Sigmoid colon (tissue), 6 donors: ENCODE measurements at regions not wholly inside any gene's neighbourhood (a gene's known extent, or its start where the extent isn't known, plus 50 kb on each side); places are given as distances from the start of the nearest gene placed in this dataset.

ENCODE experiments used
- DNase-seq: peaks from one replicate; pipeline ENCODE4 v3.0.0-alpha.2; 2019
- H3K27ac ChIP-seq, 4 donors: fragments of 200-600 bp; sonication (generic); one replicate each; pipeline ENCODE4 v1.5.1; 2016 to 2019; ENCODE audit warnings: mild to moderate bottlenecking in 1 of 4
- H3K27me3 ChIP-seq, 3 donors: fragments of 200-600 bp; sonication (generic); one replicate each; pipeline ENCODE4 v1.5.1; 2019; ENCODE audit warnings: mild to moderate bottlenecking in 1 of 3
- H3K36me3 ChIP-seq, 4 donors: fragments of 200-600 bp; sonication (generic); one replicate each; pipeline ENCODE4 v1.5.1; 2016 to 2019
- H3K4me1 ChIP-seq, 4 donors: fragments of 200-600 bp; sonication (generic); one replicate each; pipeline ENCODE4 v1.5.1; 2017 to 2019
- H3K4me3 ChIP-seq, 4 donors: fragments of 200-600 bp; sonication (generic); one replicate each; pipeline ENCODE4 v1.5.1; 2017 to 2019; ENCODE audit warnings: mild to moderate bottlenecking in 2 of 4, moderate library complexity in 1 of 4
- H3K9me3 ChIP-seq, 4 donors: fragments of 200-600 bp in 3 of 4; sonication (generic) in 3 of 4; one replicate each; pipeline versions ENCODE4 v1.5.1 to v1.6.1; 2013 to 2019
- EP300 ChIP-seq, 4 donors: sonication (generic); formaldehyde crosslinking; IDR thresholded peaks; one replicate each; pipeline ENCODE4 v1.6.1; 2017; ENCODE audit warnings: antibody characterized with exemption in 4 of 4
- POLR2A ChIP-seq, 2 donors: fragments of 450-650 bp; IDR thresholded peaks; one replicate each; pipeline ENCODE4 v1.6.1; 2016; ENCODE audit warnings: antibody characterized with exemption in 2 of 2, mild to moderate bottlenecking in 2 of 2, moderate library complexity in 2 of 2
- POLR2AphosphoS5 ChIP-seq, 4 donors: sonication (generic); formaldehyde crosslinking; IDR thresholded peaks; one replicate each; pipeline ENCODE4 v1.6.1; 2017; ENCODE audit warnings: antibody characterized with exemption in 4 of 4
- WGBS, 2 donors: extraction: QIAGEN DNeasy Blood & Tissue Kit; methylation state at CpG; one replicate each; pipeline ENCODE4 v1.1.7; 2013; 5-methylcytosine and 5-hydroxymethylcytosine counted together
- intact Hi-C: fragments of 100-400 bp; cut with DNase I; formaldehyde crosslinking; loops from one replicate; pipeline ENCODE4 v1.15.1; 2023
- TF ChIP-seq, protein P1 (sequence below), 4 experiments: fragments of 450-650 bp in 3 of 4; fragments of 200-600 bp in 1 of 4; IDR thresholded peaks; one replicate each; pipeline ENCODE4 v1.5.1; 2016 to 2019; ENCODE audit warnings: antibody characterized with exemption in 4 of 4, mild to moderate bottlenecking in 3 of 4, moderate library complexity in 2 of 4
- donor health status: healthy with polysubstance abuse.
- donor health status: healthy.

DNA sequence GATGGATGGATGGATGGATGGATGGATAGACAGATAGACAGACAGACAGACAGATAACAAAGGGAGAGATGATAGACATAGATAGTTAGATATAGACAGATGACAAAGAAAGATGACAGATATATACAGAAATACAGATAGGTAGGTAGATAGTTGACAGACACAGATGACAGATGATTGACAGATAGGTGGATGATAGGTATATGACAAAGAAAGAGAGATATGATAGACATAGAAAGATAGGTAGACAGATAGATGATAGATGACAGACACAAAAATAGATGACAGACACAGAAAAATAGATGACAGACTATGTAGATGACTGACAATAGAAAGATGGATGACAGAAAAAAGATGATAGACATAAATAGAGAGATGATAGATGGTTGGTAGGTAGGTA lies 200.0 kb upstream of the TAS2R1 start:
- no peak overlapping the region for H3K4me3 ChIP-seq
- TF ChIP-seq EP300 (IDR thresholded peaks at IDR 0.05) (no peak), POLR2A (IDR thresholded peaks at IDR 0.05) (no peak), POLR2AphosphoS5 (IDR thresholded peaks at IDR 0.05) (no peak)
- TF ChIP-seq, protein P1, sequence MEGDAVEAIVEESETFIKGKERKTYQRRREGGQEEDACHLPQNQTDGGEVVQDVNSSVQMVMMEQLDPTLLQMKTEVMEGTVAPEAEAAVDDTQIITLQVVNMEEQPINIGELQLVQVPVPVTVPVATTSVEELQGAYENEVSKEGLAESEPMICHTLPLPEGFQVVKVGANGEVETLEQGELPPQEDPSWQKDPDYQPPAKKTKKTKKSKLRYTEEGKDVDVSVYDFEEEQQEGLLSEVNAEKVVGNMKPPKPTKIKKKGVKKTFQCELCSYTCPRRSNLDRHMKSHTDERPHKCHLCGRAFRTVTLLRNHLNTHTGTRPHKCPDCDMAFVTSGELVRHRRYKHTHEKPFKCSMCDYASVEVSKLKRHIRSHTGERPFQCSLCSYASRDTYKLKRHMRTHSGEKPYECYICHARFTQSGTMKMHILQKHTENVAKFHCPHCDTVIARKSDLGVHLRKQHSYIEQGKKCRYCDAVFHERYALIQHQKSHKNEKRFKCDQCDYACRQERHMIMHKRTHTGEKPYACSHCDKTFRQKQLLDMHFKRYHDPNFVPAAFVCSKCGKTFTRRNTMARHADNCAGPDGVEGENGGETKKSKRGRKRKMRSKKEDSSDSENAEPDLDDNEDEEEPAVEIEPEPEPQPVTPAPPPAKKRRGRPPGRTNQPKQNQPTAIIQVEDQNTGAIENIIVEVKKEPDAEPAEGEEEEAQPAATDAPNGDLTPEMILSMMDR (IDR thresholded peaks at IDR 0.05) = no peak

GRCh38 chr5:9829621-9830020 lies 199.5 kb upstream of the TAS2R1 start:
- no peaks in the 10 kb centered on the region for H3K27me3 ChIP-seq
- TF ChIP-seq, protein P1 (IDR thresholded peaks at IDR 0.05) = no peak
- TF ChIP-seq POLR2A (IDR thresholded peaks at IDR 0.05) = no peak
- no peak for TF ChIP-seq POLR2AphosphoS5 (IDR thresholded peaks at IDR 0.05)
- TF ChIP-seq EP300 (IDR thresholded peaks at IDR 0.05) = no peak
- H3K9me3 ChIP-seq = no peaks in the 10 kb centered on the region
- 78 to 96% methylated on average over 2 of the region's 2 CpGs for WGBS, 2 donors
- no peak for DNase-seq
- no peak overlapping the region for H3K4me3 ChIP-seq
- no peaks in the 10 kb centered on the region for H3K4me1 ChIP-seq
- no peak overlapping the region for H3K27ac ChIP-seq
- no peaks in the 10 kb centered on the region for H3K36me3 ChIP-seq
- intact Hi-C loops = no loop called here

More for the DNA sequence above, 200.0 kb upstream of the TAS2R1 start:
- H3K27ac ChIP-seq = no peak overlapping the region
- no peaks in the 10 kb centered on the region for H3K4me1 ChIP-seq
- intact Hi-C loops = no loop called here
- DNase-seq = no peak
- H3K36me3 ChIP-seq = no peaks in the 10 kb centered on the region
- no peaks in the 10 kb centered on the region for H3K9me3 ChIP-seq
- no peaks in the 10 kb centered on the region for H3K27me3 ChIP-seq

- intact Hi-C loops = no loop called here
- DNase-seq = no peak
- H3K36me3 ChIP-seq = no peaks in the 10 kb centered on the region
- no peak overlapping the region for H3K27ac ChIP-seq
- H3K4me1 ChIP-seq = no peaks in the 10 kb centered on the region
- no peak overlapping the region for H3K4me3 ChIP-seq
- H3K9me3 ChIP-seq = no peaks in the 10 kb centered on the region
- WGBS, 2 donors = 36 to 37% methylated on average over 4 of the region's 4 CpGs
- H3K27me3 ChIP-seq = no peaks in the 10 kb centered on the region
- no peak for TF ChIP-seq EP300 (IDR thresholded peaks at IDR 0.05)
- TF ChIP-seq, protein P1 (IDR thresholded peaks at IDR 0.05) = no peak
- TF ChIP-seq POLR2AphosphoS5 (IDR thresholded peaks at IDR 0.05) = no peak
- TF ChIP-seq POLR2A (IDR thresholded peaks at IDR 0.05) = no peak
Measured at GRCh38 chr5:9820691-9821449, 190.7 kb upstream of the TAS2R1 start.

DNA sequence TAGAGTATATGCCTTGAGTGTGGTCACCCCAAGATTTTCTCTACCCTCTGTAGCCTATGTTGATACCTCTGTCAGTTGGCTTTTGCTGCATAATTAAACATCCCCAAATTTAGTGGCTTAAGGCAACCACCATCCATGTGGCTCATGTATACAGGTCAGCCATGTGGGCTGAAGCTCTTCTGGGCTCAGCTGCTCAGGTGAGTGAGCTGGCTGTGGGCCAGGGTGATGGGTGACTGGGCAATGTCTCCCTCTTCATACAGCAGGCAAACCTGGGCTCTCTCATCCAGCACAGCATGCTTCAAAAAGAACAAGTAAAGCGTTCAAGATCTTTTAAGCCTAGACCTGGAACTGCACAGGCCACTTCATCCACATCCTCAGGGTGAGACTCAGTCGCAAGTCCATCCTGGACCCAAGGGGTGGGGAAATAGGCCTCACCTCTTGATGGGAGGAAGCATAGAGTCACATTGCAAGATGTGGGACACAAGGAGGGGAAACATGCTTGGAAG lies 188.2 kb upstream of the TAS2R1 start:
- no peak overlapping the region for H3K4me3 ChIP-seq
- no peak for DNase-seq
- H3K27ac ChIP-seq = no peak overlapping the region
- intact Hi-C loops = no loop called here
- WGBS, 2 donors = 93% methylated on average over 2 of the region's 2 CpGs
- TF ChIP-seq POLR2AphosphoS5 (IDR thresholded peaks at IDR 0.05) (no peak), EP300 (IDR thresholded peaks at IDR 0.05) (no peak), POLR2A (IDR thresholded peaks at IDR 0.05) (no peak)
- TF ChIP-seq, protein P1 (IDR thresholded peaks at IDR 0.05) = no peak
- H3K27me3 ChIP-seq = no peaks in the 10 kb centered on the region
- H3K36me3 ChIP-seq = no peaks in the 10 kb centered on the region
- H3K4me1 ChIP-seq = no peaks in the 10 kb centered on the region
- H3K9me3 ChIP-seq = no peaks in the 10 kb centered on the region
